Stromal cell of bone marrow (primary cell): ENCODE measurements at regions not wholly inside any gene's neighbourhood (a gene's known extent, or its start where the extent isn't known, plus 50 kb on each side); places are given as distances from the start of the nearest gene placed in this dataset.
"Not testable (repeated sequence)": the region's sequence is repeated elsewhere in the genome, so short reads cannot be mapped to it uniquely, and the experiment has no call there.

ENCODE experiments used
- DNase-seq: peaks from one replicate; pipeline ENCODE4 v3.0.0-alpha.2; 2012; ENCODE audit warnings: low read depth

DNA sequence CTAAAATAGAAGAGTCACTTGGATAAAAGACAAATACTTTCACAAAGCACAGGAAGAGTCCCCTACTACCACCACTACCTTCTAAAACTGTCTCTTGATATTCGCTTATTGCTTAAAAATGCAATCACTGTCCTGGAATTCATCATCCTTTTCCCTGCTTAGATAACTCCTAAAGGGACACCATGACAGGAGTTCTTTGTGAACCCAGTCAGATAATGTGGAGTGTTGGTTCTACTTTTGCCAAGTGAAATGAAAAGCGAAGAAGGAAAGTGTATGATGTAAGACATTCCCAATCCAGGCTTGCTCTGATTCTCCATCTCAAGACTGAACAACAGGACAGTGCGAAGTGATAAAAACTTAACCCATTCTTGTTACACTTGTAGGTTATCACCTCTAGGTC lies 103.0 kb downstream of the MTERF1 start:
- no peak for DNase-seq

- no peak for DNase-seq
These were observed 102.1 kb downstream of the MTERF1 start for GRCh38 chr7:91778416-91778815.

DNA sequence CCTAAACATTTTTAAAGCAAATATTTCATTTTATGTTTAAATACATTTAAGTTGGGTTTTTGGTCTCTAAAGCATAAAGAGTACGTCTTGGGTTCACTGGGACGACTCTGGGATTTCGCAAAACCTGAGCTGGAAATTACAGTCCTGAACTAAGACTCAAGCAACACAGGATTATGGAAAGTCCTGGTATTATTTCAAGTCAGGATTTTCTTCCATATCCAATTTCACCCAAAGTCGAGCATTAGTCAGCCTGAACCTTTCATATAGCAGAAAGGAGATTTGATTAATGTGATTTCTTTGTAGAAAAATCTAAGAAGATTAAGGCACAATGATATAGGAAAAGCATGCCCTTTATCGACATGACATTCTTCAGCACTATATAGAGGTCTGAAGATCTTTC lies 100.0 kb downstream of the MTERF1 start:
- peak; percentile 28 for DNase-seq

DNA sequence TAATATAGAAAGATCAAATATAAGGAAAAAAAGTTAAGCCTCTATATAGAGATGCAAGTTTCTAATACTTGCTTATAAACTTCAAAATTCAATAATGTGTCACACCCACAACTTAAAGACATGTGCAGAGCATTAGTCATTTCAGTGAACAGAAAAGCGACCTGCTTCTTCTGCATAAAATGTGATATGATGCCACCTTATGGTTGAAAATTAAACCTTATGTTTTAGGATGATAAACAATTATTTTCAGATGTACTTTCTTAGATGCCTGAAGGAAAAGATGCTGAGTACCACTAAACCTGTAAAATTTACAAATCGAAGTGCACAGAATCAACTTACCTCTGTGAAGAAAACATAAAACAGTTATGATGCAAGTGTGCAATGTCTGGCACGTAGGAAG lies 96.0 kb downstream of the MTERF1 start:
- DNase-seq, result peak; percentile 51

GRCh38 chr7:91787931-91788330 lies 92.6 kb downstream of the MTERF1 start:
- DNase-seq, result no peak

DNA sequence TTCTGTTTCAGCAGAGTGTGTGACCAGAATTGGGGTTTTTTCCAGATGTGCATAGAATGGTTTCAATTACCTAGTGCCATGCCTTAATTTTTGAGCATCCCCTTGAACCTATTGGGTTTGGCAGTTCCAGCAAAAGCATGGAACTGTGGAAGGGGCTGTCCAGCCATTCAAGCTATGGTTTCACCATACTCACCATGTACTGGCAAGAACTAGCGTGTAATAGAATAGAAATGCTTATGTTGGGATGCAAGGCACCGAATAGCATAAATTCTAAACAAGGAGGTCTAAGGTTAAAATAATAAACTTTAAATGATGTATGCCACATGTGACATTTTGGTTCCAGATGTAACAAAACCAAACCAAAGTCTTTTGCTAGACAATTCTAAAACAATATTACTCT lies 91.4 kb downstream of the MTERF1 start:
- DNase-seq, result no peak

DNA sequence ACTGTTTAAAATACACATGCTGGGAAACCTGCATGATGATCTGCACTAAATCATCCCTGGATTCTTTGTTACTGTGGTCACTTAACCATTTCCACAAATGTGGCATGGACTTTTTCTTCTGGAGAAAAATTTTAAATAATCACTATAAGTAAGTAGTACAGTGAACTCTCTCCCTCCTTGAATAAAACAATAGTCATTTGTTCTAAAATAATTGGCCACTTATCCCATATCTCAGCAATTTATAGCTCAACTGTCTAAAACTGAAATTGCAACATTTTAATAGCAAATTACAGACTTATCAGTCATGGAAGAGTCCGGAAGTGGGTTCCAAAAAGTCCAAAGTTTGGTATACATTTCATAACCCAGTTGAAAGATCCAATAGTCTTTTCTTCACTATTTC lies 90.9 kb downstream of the MTERF1 start:
- no peak for DNase-seq

GRCh38 chr7:91790646-91791045 lies 89.9 kb downstream of the MTERF1 start:
- DNase-seq, result not testable (repeated sequence)

DNA sequence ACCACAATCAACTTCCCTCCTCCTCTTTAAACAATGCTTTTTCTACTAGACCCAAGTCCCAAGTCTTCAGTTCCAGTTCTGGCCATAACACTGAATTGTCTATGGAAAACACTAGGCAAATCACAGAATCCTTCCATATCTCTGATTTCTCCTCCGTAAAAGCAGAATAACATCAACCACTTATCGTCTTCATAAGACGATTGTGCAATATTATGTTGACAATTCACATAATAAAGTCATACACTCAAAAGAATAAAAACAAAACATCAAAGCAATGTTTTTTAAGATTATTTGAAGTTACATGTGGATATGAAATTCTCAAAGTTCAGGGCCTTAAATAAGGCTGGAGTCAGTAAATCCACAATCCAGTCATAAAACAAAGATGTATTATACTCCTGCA lies 84.4 kb downstream of the MTERF1 start:
- DNase-seq, result no peak

DNA sequence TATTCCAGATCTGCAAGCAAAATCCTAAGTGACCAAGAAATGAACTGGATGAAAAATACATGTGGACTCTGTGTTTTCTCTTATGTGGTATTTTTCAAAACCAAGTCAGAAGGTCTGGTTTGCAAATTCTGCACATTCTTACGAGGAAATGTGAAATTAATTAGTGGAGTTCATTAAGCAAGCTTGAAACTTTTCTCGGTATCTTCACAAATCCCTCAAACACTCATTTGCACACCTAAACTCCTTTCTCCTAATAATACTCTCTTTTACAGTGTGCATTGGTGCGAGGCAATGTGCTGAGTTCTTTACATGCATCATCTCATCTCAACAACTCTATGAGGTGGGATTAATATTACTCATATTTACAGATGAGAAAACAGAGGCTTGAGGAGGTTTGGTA lies 82.1 kb downstream of the MTERF1 start:
- DNase-seq, result no peak

DNA sequence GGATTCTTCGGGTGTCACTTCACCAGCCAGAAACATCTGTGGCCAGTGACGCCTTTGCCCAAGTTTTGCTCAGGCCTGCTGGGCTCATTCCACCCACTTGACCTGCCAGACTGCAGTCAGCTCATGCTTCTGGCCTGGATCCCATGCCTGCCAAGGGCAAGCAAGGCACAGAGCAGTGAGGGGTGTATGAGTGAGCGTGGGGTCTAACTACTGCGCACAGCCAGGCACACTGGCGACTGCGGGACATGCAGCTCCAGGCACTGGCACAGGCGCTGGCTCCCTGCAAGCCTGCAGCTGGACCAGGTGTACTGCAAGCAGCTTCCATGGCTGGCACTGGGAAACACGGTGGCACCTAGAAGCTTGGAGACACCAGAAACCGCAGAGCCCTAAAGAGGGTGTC lies 80.1 kb downstream of the MTERF1 start:
- no peak for DNase-seq

GRCh38 chr7:91801331-91801983 lies 79.0 kb downstream of the MTERF1 start:
- no peak for DNase-seq

- DNase-seq, result no peak
These were observed 69.3 kb downstream of the MTERF1 start for GRCh38 chr7:91811236-91811635.

DNA sequence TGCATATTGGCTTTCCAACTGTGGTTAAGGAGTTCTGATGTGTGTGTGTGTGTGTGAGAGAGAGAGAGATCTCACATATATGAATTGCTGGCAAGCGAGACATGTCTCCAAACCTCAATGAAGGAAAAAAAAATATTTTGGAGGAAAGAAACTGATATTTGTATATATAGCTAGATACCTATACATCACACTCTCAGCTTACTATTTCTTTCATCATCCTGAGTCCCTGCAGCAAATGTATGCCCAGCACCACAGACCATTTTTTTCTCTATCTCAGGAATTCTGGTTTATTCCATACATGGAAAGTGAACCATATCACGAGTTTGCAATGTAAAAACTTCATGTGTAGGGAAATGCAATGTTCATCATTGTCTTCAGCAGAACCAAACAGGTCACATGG lies 68.9 kb downstream of the MTERF1 start:
- DNase-seq, result no peak

DNA sequence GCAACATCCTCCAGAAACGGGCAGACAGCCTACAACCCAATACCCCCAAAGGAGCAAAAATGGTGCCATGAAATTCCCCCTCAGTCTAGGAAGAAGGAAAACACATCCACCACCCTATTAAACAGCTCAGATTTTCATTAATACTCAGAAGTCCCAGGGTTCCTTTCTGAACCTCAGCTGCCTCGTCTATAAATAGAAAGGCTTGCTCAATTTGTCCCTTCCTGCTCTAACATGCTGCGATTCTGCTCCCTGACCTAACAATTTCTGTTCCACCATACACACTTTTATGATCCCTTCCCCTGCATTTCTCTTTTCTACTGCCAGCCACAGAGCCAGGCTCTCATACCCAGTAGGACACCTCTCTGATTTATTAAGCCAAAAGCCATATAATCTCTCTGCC lies 68.1 kb downstream of the MTERF1 start:
- DNase-seq, result no peak

- DNase-seq, result no peak
These were observed 66.3 kb downstream of the MTERF1 start for GRCh38 chr7:91814189-91814588.
